GM18858 (cell line): ENCODE measurements at regions not wholly inside any gene's neighbourhood (a gene's known extent, or its start where the extent isn't known, plus 50 kb on each side); places are given as distances from the start of the nearest gene placed in this dataset.
"Not testable (repeated sequence)": the region's sequence is repeated elsewhere in the genome, so short reads cannot be mapped to it uniquely, and the experiment has no call there.

ENCODE experiments used
- ATAC-seq: cut with Tn5 transposase; IDR thresholded peaks from one replicate; pipeline ENCODE4 v1.9.1; 2021; ENCODE audit not compliant: unreplicated experiment

DNA sequence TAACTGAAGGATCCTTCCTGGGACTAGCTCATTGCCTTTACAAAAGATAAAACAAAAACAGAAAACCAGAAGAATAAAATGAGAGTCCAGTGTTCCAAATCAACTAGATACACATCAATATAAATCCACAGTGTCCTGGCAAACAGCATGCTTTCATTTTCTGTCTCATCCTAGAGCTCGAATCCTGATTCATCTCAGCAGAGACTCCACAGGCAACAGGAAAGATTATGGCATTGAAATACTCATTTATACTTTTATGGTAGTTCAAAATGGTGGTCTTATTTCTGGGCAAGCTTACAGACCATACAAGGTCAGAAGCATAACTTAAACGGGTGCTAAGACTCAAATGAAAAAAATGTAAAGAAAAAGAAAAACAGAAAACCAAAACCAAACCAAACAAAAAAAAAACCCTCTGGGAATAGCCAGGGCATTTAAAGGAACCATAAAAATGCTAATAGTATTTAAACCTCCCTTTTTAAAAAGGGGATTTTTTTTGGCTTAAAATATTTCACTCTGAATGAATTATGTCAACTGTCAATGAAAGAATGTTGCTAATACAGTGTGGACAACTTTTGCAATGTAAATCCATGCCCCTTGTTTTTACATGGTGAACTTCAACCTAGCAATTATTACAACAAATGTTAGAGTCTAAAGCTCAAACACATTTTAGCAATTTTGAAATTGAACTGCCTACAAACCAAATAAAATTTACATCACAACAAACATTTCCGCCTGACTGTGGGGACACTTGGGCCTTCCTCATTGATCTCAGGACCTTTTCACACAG is 57.9 kb downstream of the GPR101 start:
- no peak for ATAC-seq

DNA sequence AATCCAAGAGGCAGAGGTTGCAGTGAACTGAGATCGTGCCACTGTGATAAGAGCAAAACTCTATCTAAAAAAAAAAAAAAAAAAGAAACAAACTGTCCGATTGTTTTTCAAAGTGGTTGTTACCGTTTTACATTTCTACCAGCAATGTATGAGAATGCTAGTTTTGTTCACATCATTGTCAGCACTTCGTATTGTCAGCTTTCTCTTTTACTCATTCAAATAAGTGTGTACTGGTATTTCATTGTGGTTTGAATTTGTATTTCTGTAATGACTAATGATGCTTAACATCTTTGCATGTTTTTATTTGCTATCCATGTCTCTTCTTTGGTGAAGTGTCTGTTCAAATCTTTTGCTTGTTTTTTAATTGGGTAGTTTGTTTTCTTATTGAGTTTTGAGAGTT is 65.8 kb downstream of the GPR101 start:
- ATAC-seq = no peak

DNA sequence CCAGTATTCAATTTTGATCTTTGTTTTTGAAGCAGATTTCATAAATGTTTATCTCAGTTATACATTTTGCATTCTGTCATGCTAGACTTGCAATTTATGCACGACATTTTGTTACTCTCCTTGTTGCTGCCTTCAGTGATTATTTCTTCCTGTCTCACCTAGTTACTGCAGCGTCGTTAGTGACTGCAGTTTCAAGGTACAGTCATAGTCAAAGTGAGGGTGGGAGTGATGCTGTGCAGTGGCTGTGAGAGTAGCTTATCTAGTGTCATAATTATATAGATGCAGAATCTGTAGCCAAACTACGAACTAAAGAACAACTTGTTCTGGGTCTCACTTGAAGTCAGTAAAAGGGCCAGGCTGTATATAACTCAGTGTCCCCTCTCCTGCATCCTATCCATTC is 69.8 kb downstream of the GPR101 start:
- ATAC-seq = no peak

DNA sequence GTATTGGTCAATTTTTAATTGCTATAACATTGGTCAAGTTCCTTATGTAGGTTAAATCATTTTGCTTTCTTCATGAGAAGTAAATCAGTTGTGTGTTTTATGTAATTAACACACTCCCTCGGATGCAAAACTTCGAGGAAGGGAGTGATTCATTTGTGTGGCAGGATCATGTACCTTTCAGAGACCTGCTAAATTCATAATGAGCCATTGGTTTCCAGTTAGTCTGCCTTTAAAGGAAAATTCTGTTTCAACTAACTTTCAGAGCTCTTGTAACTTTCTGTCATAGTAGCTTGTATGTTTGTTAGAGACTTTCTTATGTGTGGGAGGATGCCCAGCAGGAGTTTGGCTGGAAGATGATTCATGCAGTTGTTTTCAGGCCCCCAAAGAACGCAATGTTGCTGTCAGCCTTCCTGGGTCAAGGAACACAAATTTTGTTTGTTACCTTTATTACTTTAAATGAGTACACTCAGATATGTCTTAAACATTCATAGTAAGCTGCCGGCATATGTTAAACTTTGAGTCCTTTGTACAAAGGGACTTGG is 72.1 kb downstream of the GPR101 start:
- no peak for ATAC-seq

DNA sequence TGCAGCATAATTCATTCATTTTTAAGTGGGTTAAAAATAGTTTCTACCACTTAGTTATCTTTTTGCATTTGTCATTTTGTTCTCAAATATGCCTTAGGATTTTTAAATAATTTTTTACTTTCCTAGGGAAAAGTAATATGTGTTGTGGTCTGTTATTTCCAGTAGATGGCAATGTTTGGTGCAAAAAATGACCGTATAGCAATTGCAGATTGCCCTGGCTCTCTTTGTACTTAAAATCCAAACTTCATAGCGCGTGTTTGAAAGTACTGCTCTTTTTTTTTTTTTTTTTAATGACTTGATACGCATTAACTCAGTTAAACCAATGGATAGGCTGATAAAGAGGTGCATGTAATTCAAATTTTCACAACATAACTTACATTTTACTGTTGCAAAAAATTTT is 74.4 kb upstream of the RBMX start:
- ATAC-seq = no peak

DNA sequence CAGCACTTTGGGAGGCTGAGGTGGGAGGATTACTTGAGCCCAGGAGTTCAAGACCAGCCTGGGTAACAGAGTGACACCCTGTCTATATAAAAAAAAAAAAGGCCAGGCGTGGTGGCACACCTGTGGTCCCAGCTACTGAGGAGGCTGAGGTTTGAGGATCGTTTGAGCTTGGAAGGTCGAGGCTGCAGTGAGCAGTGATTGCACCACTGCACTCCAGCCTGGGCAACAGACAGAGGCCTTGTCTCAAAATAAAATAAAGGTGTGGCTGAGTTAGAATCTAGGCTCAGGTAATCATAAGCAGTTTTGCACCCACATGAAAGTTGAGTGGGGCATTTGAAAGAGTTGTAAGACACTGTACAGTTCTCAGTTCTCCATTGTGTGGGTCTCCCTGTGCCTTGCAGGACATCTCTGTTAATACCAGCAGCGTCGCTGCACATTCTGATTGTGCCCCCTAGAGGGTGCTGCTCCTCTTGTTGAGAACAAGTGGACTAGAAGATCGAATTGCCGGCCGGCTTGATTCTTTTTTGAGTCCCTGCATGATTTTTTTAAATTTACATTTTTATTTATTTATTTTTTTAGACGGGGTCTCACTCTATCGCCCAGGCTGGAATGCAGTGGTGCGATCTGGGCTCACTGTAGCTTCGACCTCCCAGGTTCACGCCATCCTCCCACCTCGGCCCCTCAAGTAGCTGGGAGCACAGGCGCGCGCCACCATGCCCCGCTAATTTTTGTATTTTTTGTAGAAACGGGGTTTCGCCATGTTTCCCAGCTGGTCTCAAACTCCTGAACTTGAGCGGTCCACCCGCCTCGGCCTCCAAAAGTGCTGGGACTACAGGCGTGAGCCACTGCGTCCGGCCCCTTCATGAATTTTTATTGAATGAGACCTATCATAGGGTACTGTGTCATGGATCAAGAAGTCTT is 73.6 kb upstream of the RBMX start:
- peak; percentile 91 for ATAC-seq

DNA sequence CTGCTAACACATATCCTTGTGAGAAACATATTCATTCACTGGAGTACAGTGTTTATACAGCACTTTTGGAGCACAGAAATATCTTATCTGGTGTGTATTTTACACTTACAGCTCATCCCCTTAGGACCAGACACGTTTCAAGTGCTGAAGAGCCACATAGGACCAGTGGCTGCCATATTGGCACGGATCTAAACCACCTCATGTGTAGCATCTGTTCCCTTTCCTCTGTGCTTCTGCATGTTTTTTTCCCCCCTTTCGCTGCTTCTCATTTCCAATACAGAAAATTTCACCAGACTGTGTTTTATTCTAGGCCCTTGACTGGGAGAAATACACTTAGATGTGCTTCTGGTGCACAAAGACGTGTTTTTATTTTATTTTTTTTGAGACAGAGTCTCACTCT is 69.7 kb upstream of the RBMX start:
- ATAC-seq = no peak

DNA sequence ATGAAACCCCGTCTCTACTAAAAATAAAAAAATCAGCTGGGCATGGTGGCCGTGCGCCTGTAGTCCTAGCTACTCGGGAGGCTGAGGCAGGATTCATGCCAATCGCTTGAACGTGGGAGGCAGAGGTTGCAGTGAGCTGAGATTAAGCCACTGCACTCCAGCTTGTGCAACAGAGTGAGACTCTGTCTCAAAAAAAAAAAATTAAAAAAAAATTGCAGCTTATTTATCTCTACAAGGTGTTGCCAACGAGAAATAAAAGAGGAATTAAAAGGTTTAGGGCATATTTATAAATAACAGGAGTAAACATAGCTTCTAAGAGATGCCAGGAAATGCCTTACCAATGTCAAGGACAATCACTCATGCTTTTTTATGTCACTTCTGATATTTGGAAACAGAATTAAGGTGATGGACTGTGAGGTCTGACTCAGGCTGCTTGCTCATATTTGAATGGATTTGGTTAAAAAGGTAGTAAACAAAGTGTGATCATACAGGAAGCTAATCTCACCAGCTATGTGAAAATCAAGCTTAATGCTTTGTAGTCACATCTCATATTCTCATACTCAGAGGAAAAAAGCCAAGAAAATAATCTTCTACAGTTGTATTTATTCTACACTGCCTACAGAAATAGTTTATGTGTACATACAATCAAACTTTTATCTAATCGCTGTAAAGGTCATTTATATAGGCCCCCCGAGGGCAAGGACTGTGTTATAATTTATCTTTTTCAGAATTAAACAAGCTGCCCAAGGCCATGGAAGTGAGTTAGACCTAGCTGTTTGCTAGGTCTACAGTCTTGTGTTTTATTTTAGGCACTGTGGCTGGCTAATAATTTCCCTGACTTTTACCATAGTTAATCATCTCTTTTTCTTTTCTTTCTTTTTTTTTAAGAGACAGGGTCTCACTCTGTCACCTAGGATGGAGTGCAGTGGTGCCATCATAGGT is 61.1 kb upstream of the RBMX start:
- no peak for ATAC-seq

DNA sequence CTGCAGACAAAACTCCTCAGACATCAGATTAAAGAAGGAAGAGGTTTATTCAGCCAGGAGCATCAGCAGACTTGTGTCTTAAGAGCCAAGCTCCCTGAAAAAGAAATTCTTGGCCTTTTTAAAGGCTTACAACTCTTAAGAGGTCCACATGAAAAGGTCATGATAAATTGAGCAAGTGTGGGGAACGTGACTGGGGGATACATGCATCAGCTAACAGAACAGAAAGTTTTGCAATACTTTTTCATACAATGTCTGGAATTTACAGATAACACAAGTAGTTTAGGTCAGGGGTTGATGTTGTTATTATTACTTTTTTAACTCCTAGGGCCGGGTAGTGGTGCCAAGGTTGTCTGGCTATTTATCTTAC is 55.6 kb upstream of the RBMX start:
- ATAC-seq = no peak

DNA sequence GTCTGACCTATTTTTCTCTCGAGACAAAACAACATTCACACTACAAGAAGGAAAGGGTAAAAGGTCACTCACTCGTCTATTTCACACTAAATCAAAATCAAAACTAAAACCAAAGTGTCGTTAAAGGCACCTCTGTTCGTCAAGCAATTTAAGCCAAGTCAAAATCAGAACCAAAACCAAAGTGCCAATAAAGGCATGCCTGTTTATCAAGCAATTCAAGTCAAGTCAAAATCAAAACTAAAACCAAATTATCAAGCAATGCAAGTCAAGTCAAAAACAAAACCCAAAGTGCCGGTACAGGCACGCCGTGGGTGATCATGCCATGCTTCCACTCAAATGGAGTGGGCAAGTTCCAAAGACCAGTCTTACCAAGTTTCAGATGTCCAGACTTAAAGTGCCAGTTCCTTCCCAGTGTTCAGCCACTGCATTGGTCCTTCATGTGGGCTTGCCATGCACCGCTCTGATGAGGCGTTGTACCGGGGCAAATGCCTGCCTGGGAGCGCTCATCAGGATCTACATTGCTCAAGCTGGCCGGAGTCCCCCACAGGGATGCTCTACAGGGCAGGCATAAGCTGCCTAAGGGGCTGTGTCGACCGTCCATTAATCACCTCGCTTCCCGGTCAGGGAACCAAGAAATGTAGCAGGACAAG is 55.1 kb upstream of the RBMX start:
- ATAC-seq = peak; percentile 49

DNA sequence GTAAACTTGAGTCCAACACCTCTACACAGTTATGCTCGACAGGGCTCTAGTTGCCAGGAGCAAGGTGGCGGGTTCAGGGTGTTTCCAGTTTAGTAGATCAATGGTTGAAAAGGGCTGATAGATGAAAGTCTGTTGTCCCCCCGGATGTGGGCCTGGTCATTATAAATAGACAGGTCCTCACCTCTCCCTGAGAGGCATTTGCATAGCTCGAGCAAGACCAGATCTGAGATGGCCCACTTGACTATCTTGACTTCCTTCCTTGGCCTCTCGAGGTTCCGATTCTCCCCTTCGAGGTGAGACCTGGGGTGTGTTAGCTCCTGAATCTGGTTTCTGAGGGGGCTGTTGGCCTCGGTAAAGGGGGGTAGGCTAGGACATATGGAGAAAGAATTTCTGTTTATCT is 54.1 kb upstream of the RBMX start:
- not testable (repeated sequence) for ATAC-seq

DNA sequence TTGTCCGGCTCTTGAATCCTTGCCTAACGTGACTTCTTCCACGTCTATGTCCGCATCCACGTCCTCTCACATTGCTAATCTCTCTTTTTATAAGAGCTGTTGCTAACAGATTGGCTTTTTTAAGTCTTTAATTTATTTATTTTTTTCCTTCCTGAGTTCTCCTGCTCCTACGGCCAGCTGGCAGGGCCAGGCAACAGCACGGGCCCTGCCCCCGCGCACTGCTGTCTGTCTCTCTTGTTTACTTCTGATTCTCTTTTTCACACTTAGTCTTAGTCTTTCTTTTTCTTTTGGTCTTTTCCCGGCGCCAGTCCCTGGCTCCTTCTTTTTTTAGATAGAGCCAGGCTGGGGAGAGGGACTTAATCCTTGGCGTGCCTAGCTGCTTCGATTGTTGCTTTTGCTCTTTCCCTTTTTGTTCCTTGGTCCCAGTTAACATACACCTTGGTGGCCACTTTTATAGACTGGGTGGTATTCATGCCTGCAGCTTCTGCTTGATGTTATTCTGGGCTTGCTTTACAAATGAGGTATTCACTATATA is 53.2 kb upstream of the RBMX start:
- no peak for ATAC-seq

DNA sequence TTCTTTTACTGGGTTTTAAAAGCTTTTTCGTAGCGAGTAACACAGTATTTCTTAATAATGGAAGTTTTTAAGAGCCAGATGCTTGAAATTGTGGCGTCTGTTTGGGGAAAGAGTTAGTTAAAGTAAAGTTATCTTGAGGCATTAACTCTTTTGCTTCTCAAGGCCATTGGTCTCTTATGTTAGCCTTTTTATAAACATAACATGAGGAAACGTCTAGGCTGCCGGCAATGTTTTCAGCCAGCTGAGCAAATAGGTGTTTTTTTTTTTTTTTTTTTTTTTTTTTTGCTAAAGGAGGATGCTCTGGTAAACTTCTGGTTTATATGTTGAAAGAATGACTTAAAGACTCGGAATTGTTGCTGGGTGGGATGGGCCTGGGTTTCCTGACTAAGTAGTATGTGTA is 51.1 kb upstream of the RBMX start:
- ATAC-seq = no peak
